ENCODE measurements at regions not wholly inside any gene's neighbourhood (a gene's known extent, or its start where the extent isn't known, plus 50 kb on each side); places are given as distances from the start of the nearest gene placed in this dataset.

DNA sequence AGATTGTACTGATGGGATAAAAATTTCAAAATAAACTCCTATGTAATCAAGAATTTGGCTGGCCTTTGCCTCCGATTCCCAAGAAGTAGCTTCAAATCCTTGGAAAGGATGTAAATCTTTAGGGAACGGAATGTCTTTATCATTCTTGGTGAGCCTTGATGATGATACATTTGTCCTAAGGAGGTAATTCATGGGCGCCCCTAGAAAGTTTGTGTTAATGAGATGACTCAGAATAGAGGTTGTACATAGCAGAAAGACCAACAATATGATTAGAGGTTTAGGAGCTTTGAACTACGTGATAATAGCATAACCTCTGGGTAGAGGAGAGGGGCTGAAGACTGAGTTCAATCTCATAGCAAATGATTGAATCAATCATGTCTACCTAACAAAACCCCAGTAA lies 248.6 kb upstream of the SLITRK3 start:
- no peak for DNase-seq

DNA sequence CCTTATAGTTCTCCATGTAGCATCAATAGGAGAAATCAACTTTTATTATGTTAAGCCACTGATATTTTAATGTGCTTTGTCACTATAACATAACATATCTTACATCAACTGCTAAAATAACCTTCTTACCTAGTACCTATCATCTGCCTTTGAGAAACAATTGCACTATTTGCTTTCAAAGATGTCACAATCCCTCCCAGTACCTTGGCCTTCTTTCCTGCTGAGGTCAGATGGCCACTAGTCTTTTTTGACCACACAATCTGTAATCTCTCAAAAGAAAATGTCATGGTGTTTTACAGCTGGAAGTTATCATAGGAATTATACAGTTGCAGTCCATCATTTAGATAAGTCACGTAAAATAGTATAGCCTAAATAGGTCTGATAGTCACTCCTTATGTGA lies 247.5 kb upstream of the SLITRK3 start:
- no peak for DNase-seq

DNA sequence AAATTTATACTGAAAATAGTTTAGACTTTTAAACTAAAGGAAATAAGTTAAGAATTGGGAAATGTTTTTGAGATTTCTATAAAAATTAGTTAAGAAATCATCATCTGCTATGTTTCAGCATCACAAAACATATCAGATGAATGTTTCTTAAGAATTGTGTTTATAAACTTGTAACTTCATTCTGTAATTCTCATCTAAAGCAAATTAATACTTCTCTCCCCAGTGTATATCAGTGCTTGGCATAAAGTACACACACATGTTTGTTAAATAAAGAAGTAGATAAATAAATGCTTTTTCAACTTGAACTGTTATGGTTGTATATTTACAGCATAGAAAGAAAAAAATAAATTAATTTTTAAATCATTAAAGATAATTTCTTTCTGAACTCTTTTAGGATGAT lies 245.9 kb upstream of the SLITRK3 start:
- no peak for DNase-seq

DNA sequence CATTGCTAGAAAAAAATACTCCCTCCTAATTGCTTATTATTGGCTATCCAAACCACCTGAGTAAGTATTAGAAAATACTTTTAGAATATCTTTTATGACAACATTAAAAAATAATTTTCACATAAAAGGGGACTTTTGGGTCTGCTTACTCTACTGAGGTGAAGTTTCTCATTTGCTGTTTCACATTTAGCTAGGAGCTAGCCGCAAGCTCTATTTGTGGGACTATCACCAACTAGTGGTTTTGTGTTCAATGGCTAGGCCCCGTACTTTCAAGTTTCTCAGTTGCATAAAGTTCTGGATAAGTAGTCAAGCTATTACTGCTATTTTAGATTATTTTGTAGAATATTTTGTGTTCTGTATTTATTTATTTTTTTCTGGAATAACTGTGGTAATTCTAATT lies 244.2 kb upstream of the SLITRK3 start:
- no peak for DNase-seq

DNA sequence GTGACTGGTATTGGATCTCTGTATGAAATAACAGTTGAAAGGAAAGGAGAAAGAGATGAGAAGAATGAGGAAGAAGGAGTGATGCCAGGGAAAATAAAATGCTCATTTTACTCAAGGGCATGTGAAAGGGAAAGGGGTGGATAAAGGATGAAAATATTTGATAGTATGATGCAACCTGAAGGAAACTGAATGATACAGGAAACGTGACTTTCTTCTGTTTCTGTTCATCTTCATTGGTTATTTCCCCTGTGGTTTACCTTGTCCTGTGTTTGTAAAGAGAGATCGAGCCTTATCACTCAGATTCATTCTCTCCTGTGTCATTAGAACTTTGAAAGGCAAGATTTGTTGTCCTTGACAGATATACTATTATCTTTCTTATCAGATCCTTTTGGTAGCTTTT lies 243.6 kb upstream of the SLITRK3 start:
- no peak for DNase-seq

DNA sequence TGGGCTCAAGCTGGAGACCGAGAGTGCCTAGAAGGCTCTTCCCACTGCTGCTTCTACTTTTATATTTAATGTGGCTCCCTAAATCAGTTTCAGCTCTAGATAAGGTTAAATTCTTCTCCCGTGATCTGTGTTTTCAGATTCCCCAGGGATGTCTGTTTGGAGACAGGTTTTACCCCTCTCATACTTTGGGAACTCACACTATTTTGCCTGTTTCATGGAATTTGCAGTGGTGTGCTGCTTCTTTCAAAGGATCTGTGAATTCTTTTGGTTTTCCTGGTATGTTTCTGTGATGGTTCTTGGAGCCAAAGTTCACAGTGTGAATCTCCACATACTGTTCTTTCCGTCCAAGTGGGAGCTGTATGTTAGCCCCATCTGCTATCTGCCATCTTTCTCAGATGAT lies 238.3 kb upstream of the SLITRK3 start:
- DNase-seq = no peak

DNA sequence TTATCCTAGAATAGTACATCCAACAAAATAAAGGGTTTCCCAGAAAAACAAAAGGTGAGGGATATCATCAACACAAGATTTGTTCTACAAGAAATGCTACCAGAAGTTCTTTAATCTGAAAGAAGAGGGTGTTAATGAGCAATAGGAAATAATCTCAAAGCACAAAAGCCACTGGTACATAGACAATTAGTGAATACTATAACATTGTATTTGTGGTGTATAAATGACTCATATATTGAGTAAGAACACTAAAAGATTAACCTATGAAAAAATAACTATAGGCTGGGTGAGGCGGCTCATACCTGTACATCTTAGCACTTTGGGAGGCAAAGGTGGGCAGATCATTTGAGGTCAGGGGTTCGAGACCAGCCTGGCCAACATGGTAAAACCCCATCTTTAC lies 210.2 kb upstream of the SLITRK3 start:
- no peak for DNase-seq

DNA sequence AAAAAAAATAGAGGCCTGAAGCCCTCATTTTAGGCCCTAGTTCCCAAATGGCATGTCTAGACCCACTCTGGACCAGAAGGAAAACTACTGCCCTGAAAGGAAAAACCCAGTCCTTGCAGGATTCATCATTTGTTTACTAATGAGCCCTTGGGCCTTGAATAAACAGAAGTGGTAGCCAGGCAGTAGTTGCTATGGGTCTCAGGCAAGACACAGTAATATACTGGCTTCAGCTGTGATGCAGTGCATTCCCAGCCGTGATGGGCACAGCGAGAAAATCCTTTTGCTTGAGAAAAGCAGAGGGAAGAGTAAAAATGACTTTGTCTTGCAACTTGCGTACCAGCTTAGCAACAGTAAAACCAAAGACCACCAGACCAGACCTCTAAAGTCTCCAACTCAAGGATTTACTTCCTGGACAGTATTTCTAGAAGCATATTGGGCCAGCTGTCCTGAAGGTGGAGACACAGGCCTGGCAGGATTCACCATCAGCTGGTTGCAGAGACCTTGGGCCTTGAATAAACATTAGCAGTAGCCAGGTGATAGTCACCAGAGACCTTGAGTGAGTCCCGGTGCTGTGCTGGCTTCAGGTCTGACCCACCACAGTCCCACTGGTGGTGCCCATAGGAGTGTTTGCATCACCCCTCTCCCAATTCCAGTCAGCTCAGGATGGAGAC lies 208.3 kb upstream of the SLITRK3 start:
- no peak for DNase-seq

DNA sequence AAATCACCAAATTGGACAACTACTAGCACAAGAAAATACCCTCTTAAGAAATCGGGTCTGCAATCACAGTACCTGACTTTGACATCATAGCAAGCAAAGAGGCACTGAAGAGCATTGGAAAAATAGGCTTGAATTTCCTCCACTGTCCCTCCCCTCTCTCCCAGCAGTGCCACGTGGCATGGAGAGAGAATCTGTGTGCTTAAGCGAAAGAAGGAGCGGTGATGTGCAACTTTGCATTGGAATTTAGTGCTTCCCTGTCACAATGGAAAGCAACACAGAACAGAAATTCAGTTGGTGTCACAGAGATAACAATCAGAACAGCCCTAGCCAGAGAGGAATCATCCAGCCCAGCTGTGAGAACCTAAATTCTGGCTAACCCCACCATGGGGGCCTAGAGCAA lies 207.5 kb upstream of the SLITRK3 start:
- no peak for DNase-seq

DNA sequence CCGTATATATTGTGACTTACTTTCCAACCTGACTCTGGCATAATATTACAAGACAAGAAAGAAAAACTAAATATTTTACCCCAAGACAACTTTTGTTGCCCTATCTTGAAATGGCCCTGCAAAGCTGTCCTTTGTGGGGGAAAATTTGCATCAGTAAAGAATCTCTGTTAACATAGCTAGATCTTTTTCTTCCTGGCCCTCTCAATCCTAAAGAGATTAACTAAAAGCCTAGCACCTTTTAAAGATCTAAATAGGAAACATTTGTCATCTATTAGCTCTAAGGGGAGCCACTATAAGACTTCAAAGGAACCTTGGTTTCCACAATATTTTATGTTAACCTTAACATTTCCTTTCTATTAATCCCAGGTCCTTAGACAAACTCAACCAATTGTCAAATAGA lies 199.0 kb upstream of the SLITRK3 start:
- no peak for DNase-seq

DNA sequence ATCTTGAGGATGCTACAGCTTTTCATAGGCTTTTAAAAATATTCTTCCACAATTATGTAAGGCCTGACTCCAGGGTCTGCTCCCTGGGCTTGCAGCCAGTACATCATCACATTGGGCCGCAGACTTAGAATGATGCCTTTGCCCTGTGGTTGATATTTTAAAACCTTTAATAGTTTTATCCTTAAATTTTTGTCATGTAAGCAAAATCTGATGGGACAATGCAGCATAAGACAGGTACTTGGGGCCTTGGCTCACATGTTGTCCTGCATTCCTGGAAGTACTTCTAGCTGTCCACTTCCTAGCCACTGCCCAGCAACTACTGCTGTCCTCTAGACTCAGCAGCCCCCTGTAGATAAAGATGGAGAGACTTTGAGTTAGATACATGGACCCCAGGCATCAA lies 197.3 kb upstream of the SLITRK3 start:
- no peak for DNase-seq

DNA sequence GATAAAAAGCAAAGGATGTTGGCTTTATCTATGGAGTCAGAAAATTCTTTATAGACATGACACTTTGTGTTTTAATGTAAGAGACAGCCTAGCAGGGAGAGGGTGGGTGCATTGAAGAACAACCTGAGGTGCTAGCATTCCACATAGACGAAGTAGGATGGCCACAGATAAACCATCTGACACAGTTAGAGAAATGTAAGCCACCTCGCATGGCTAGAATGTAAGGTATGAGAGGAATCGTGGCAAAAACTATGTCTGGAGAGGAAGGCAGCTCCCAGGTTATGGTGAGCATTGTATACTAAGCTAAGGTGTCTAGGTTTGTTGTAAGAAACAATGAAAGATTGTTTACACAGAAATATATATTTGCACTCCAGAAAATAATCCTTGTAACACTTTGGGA lies 194.0 kb upstream of the SLITRK3 start:
- no peak for DNase-seq

DNA sequence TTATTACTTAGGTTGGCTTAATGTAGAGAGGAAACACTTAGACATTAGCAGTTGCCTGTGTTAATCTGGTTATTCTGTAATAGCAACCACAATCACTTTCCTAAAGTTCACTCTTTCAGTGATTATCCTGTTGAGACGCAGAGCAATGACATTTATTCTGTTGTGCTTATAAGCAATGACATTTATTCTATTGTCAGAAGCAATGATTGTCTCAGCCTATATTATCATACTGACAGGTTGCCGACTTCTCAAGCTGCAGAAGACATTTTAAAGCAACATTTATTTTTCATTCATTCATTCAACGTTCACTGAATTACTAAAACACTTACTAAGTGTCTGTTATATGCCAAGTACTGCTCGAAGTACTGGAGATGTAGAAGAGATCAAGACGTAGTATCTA lies 193.5 kb upstream of the SLITRK3 start:
- DNase-seq = no peak

DNA sequence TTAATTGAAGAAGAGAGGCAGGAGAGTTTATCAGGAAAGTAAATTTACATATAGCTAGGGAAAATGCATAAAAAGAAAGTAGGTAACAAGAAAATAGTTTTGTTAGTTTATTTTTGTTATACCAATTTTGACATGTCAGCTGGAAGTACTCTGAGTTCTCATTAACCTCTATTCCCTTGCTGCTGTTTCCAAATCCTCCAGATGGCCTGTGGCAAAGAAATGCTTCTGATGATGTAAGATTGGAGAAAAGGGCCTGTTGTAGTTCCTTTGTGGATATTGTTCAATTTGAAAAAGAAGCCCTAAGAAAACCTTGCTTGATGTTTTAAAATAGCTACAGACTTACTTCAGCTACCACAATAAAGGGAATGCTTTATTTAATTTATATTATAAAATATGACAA lies 192.9 kb upstream of the SLITRK3 start:
- no peak for DNase-seq

DNA sequence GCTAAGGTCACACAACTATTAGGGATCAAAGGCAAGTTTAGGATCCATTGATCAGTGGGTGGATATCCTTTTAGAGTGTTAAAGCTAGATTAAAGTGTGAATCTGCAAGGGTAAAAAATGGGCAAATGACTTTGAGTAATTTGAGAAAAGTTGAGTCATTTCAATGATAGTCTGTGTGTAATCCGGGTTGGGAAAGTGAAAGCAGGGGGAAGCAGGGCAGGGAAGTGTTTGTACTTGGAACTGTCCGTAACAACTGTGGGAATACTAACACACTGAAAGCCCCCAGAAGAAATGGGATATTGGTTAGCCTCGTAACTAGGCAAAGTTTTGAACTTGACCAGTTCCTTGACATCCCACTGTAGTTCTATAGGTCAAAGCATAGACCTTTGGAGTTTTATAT lies 187.2 kb upstream of the SLITRK3 start:
- no peak for DNase-seq

DNA sequence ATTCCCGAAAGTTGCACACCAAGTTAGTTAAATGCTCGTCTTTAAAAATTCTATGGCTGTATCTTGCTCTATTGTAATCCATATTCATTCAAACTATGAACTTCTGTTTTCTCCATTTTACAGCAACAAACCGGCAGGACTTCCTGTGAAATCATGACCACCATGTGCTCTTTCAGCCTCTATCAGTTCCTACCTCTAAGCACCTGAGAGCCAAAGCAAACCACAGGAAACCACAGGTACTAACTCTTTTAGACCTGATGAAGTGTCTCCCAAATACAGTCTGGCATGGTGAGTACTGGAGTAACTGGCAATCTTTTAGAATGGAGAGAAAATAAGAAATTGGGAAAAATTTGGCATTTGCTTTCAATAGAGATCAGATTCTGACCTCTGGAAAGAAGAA lies 186.5 kb upstream of the SLITRK3 start:
- DNase-seq = no peak

DNA sequence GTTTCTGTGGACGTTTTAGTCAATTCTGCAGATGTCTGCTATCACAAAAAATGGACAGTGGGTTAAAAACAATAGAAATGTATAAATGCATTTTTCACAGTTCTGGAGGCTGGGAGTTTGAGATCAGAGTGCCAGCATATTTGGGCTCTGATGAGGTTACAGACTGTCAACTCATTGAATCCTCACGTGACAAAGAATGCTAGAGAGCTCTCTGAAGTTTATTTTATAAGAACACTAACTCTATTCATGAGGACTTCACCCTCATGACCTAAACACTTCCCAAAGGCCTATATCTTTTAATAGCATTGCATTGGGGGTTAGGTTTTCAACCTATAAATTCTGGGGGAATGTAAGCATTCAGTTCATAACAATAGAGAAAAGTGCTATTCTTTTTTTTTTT lies 182.6 kb upstream of the SLITRK3 start:
- no peak for DNase-seq

DNA sequence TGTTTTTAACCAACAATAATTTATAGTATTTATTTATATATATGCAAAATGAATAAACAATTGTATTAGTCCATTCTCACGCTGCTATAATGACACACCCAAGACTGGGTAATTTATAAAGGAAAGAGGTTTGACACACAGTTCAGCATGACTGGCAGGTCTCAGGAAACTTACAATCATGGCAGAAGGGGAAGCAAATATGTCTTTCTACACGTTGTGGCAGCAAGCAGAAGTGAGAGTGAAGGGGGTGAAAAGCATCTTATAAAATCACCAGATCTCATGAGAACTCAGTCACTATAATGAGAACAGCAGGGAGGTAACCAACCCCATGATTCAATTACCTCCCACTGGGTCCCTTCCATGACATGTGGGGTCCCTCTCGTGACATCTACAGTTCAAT lies 162.8 kb upstream of the SLITRK3 start:
- no peak for DNase-seq

DNA sequence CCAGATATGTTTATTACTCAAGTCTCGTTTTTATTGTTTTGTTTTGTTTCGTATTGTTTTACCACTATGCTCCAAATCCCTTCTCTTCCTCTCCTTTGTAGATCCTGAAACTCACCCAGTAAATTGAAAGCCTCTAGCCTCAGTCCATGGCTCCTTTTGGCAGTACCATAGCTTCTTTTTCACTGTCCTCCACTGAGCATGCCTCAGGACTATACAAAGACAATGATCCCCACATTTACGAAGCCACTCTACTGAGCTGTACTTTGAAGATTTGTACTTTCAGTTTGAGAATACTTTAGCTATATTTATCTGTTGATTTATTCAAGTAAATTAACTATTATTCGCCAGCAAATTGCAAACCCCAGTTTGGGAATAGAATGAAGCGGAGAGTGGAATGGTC lies 159.1 kb upstream of the SLITRK3 start:
- no peak for DNase-seq

DNA sequence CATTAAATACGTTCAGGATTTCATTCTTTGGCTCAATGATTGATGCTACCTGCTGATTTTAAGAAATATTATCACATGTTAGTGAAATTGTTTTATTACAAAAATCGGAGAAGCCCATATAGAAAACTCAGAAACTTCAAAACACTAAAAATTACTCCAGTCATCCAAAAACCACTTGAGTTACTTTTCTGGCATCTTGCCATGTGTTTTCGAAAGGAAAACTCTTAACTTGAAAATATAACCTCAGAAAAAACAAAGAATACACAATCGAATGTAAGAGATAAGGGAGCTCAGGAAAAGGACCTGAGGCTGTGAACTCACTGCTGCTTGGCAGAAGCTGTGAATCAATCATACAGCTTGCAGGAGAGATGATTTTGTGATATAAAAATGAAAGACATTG lies 151.3 kb upstream of the SLITRK3 start:
- no peak for DNase-seq

DNA sequence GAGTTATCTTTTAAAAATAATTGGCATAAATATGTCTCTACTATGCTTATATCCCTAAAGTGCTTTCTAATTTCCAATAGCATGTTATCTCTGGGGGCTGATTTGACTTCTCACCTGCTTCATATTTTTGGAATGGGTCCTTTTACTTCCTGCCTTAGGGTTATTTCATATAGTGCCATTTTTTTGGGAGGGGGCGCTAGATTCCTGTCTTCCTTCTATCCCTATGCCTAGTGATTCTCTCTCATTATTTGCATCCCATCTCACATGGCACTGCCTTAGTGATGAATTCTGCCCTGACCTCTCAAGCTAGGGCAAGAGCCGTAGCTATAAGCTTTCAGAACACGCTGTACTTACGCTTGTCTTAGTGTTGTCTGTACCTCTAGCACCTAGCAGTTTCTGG lies 150.3 kb upstream of the SLITRK3 start:
- no peak for DNase-seq

DNA sequence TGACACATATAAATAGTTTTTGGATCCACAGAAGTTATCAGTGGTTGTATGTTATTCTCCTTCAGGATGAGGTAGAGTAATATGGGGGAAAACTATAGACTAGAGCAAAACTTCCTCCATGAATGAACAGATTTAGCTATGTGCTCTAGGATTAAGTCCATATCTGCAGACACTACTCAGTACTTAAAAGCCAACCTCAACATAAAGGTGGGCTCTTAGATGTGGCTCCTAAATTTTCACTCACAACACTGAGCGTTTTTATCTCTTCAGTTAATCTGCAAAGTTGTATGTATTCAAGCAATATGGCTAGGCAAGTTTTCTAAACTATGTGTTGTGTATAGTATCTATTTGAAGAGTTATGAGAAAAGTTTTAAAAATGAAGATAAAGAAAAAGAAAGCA lies 147.0 kb upstream of the SLITRK3 start:
- no peak for DNase-seq

DNA sequence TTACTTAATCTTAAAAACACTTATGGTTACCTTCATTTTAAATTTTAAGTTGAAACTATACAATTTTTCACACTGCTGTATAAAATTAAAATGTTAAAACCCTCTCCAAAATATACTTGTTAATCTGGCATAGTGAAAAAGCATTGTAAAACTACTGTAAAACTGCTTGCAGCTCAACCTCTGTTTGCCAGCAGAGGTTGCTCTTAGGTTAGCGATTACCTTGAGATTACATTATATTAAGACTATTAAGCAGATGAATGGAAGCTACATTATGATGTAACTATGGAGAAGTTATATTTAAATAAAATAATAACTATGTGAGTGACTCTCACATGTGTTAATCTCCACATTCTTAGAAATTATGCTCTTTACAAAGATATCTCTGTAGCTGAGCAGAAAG lies 143.6 kb upstream of the SLITRK3 start:
- DNase-seq = no peak

DNA sequence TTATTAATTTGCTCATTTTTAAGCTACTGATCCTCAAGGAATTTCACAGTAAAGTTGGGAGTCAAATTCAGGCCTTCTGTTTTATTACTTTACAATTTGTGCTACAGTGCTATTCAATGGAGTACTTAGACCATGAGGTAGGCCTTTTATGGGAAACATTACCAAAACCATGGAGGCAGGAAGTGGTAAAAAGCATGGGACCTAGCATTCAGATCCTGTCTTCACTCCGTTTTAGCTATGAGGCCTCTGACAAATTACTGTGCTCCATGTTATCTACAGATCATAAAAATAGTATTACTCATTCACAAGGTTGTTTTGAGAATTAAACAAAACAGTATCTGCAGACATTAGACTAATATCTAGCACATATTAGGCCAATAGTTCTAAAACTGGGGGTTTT lies 140.6 kb upstream of the SLITRK3 start:
- DNase-seq = no peak

Data from NCI-H510A (cell line).